MM.1S (cell line): ENCODE measurements at regions not wholly inside any gene's neighbourhood (a gene's known extent, or its start where the extent isn't known, plus 50 kb on each side); places are given as distances from the start of the nearest gene placed in this dataset.

Source experiments
- DNase-seq: peaks from one replicate; pipeline ENCODE4 v3.0.0-alpha.2; 2015
- H2AFZ ChIP-seq: fragments of 300-600 bp; sonication (generic); 2 replicates; pipeline ENCODE4 v1.6.0; 2016; ENCODE audit warnings: antibody characterized with exemption, low read length
- H3F3A ChIP-seq: fragments of 300-600 bp; sonication (generic); 2 replicates; pipeline ENCODE4 v1.6.1; 2016; ENCODE audit warnings: mild to moderate bottlenecking, antibody characterized with exemption, low read length, moderate library complexity, mixed read lengths; ENCODE audit not compliant: insufficient read depth
- H3K27ac ChIP-seq: fragments of 300-600 bp; sonication (generic); 2 replicates; pipeline ENCODE4 v1.5.1; 2016; ENCODE audit warnings: mild to moderate bottlenecking, low read length
- H3K27me3 ChIP-seq: fragments of 300-600 bp; sonication (generic); replicated peaks from 2 replicates; pipeline ENCODE4 v1.6.0; 2016; ENCODE audit warnings: low read length; ENCODE audit not compliant: insufficient read depth
- H3K36me3 ChIP-seq: fragments of 300-600 bp; sonication (generic); replicated peaks from 2 replicates; pipeline ENCODE4 v1.6.1; 2016; ENCODE audit warnings: mild to moderate bottlenecking, low read length, mixed read lengths; ENCODE audit not compliant: insufficient read depth
- H3K4me1 ChIP-seq: fragments of 300-600 bp; sonication (generic); 2 replicates; pipeline ENCODE4 v1.6.1; 2016; ENCODE audit warnings: low read length, mixed read lengths
- H3K4me2 ChIP-seq: fragments of 300-600 bp; sonication (generic); 2 replicates; pipeline ENCODE4 v1.6.0; 2016; ENCODE audit warnings: low read depth, low read length
- H3K4me3 ChIP-seq: fragments of 300-600 bp; sonication (generic); 2 replicates; pipeline ENCODE4 v1.5.1; 2016; ENCODE audit warnings: low read length, mixed read lengths
- H3K79me2 ChIP-seq: fragments of 300-600 bp; sonication (generic); 2 replicates; pipeline ENCODE4 v1.6.1; 2016; ENCODE audit warnings: mixed run types, low read length, mixed read lengths
- H3K9ac ChIP-seq: fragments of 300-600 bp; sonication (generic); 2 replicates; pipeline ENCODE4 v1.6.1; 2016; ENCODE audit warnings: low read length, mixed read lengths
- H3K9me2 ChIP-seq: fragments of 300-600 bp; sonication (generic); replicated peaks from 2 replicates; pipeline ENCODE4 v1.6.1; 2016; ENCODE audit warnings: mild to moderate bottlenecking, low read length, mixed read lengths; ENCODE audit not compliant: insufficient read depth
- H3K9me3 ChIP-seq: fragments of 300-600 bp; sonication (generic); replicated peaks from 2 replicates; pipeline ENCODE4 v1.6.1; 2016; ENCODE audit warnings: mild to moderate bottlenecking, low read length, mixed read lengths; ENCODE audit not compliant: insufficient read depth
- H4K20me1 ChIP-seq: fragments of 300-600 bp; sonication (generic); 2 replicates; pipeline ENCODE4 v1.6.1; 2016; ENCODE audit warnings: mild to moderate bottlenecking, low read length, moderate library complexity, mixed read lengths; ENCODE audit not compliant: insufficient read depth
- EZH2 ChIP-seq: fragments of 300-600 bp; sonication (generic); optimal IDR thresholded peaks from 2 replicates; pipeline ENCODE3; 2017; ENCODE audit warnings: low read depth, mild to moderate bottlenecking, antibody characterized with exemption, low read length, mixed read lengths
- EZH2phosphoT487 ChIP-seq: fragments of 300-600 bp; sonication (generic); IDR thresholded peaks from 2 replicates; pipeline ENCODE4 v1.6.1; 2018; ENCODE audit warnings: antibody characterized with exemption, low read length
- TF ChIP-seq, protein P1 (sequence below): fragments of 300-600 bp; sonication (generic); IDR thresholded peaks from 2 replicates; pipeline ENCODE4 v1.5.1; 2016; ENCODE audit warnings: antibody characterized with exemption, low read length, mixed read lengths

DNA sequence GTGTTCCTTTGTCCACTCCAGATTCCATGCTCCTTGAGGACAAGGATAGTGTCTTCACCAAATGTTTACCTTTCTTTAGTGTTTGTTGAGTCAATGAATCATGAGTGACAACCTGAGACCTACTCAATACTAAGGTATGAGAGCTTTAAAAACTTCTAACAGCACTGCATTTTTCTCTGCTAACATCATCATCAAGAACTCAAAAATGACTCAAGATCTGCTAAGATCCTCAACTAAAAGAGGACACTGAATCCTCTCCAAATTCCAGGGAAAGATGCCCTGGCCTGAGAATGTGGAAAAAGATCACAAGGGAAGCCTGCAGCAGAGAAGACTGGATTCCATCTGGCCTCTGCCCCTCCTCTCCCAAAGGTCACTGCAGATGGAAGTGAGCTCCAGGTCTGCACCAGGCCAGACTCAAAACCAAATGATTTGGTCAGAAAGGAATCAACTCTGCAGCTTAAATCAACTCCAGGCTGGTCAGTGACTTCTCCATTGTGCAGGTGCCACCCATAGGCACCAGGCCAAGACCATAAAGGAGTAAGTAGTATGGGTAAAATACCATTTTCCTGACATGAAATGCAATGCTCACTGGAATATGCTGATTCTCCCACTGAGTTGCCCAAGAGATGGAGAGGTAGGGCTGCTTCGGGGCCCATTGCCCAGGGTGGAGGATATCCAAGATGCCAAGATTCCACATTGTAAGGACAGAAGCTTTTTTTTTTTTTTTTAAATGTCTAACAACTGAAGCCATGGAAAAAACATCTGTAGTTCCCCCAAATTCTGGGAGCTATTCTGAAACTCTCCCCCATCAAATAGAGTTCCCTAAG, 89.5 kb upstream of the DOCK9 start:
- Histone ChIP-seq H3K27me3 (no peaks in the 10 kb centered on the region), H3K9me3 (no peaks in the 10 kb centered on the region), H2AFZ (no peak overlapping the region), H3K79me2 (peaks cover 18% of the 10 kb centered on the region), H3F3A (no peaks in the 10 kb centered on the region), H3K4me3 (no peak overlapping the region), H3K9ac (no peak overlapping the region), H3K9me2 (no peaks in the 10 kb centered on the region), H3K4me1 (peaks cover 14% of the 10 kb centered on the region), H4K20me1 (no peaks in the 10 kb centered on the region), H3K27ac (no peak overlapping the region), H3K4me2 (no peak overlapping the region), H3K36me3 (no peaks in the 10 kb centered on the region)
- no peak for TF ChIP-seq EZH2phosphoT487
- TF ChIP-seq EZH2 = no peak
- TF ChIP-seq, protein P1, sequence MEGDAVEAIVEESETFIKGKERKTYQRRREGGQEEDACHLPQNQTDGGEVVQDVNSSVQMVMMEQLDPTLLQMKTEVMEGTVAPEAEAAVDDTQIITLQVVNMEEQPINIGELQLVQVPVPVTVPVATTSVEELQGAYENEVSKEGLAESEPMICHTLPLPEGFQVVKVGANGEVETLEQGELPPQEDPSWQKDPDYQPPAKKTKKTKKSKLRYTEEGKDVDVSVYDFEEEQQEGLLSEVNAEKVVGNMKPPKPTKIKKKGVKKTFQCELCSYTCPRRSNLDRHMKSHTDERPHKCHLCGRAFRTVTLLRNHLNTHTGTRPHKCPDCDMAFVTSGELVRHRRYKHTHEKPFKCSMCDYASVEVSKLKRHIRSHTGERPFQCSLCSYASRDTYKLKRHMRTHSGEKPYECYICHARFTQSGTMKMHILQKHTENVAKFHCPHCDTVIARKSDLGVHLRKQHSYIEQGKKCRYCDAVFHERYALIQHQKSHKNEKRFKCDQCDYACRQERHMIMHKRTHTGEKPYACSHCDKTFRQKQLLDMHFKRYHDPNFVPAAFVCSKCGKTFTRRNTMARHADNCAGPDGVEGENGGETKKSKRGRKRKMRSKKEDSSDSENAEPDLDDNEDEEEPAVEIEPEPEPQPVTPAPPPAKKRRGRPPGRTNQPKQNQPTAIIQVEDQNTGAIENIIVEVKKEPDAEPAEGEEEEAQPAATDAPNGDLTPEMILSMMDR = no peak
- DNase-seq = no peak

DNA sequence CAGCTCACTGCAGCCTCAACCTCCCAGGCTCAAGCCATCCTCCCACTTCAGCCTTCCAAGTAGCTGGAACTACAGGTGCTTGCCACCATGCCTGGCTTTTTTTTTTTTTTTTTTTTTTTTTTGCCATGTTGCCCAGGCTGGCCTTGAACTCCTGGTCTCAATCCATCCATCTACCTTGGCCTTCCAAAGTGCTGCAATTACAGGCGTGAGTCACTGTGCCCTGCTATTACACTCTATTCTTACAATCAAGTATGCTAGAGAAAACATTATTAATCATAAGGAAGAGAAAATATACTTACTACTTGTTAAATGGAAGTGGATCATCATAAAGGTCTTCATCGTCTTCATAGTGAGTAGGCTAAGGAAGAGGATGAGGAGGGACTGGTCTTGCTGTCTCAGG, 93.3 kb upstream of the DOCK9 start:
- no peak overlapping the region for H3K9ac ChIP-seq
- no peaks in the 10 kb centered on the region for H3K27me3 ChIP-seq
- peaks cover 17% of the 10 kb centered on the region for H3F3A ChIP-seq
- H3K9me2 ChIP-seq = no peaks in the 10 kb centered on the region
- TF ChIP-seq, protein P1 = no peak
- TF ChIP-seq EZH2 = no peak
- TF ChIP-seq EZH2phosphoT487 = no peak
- no peak overlapping the region for H3K4me2 ChIP-seq
- H2AFZ ChIP-seq = no peak overlapping the region
- no peak for DNase-seq
- no peaks in the 10 kb centered on the region for H4K20me1 ChIP-seq
- H3K36me3 ChIP-seq = peaks cover 4% of the 10 kb centered on the region; the same call in 1 of the 2 replicates
- H3K4me1 ChIP-seq = peaks cover 21% of the 10 kb centered on the region
- H3K4me3 ChIP-seq = no peak overlapping the region
- H3K79me2 ChIP-seq = peaks cover 23% of the 10 kb centered on the region
- no peak overlapping the region for H3K27ac ChIP-seq
- no peaks in the 10 kb centered on the region for H3K9me3 ChIP-seq

DNA sequence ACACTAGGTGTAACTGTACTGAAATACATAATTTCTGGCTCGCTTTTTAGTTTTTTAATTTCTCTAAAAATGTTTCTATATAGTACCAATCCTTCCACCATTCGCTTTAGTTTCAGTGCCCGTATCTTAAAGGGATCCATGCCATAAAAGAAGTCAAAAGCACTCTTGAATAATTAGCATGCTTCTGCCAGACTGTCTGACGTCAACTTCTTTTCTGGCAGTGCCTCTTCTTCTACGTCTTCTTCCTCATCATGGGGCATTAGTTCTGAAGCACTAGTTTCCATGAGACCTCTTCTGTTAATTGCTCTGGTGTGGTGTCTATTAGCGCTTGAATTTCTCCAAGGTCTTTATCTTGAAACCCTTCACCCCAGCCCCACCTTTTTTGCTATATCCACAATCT, 93.8 kb upstream of the DOCK9 start:
- peaks cover 4% of the 10 kb centered on the region; the same call in 1 of the 2 replicates for H3K36me3 ChIP-seq
- no peak overlapping the region for H3K4me2 ChIP-seq
- H2AFZ ChIP-seq = no peak overlapping the region
- no peaks in the 10 kb centered on the region for H3K9me2 ChIP-seq
- TF ChIP-seq EZH2phosphoT487 = no peak
- TF ChIP-seq, protein P1 = no peak
- TF ChIP-seq EZH2 = no peak
- no peaks in the 10 kb centered on the region for H3K9me3 ChIP-seq
- H4K20me1 ChIP-seq = no peaks in the 10 kb centered on the region
- H3K27me3 ChIP-seq = no peaks in the 10 kb centered on the region
- no peak overlapping the region for H3K4me3 ChIP-seq
- no peak overlapping the region for H3K9ac ChIP-seq
- H3K4me1 ChIP-seq = peaks cover 22% of the 10 kb centered on the region
- no peak overlapping the region for H3K27ac ChIP-seq
- DNase-seq = no peak
- peaks cover 20% of the 10 kb centered on the region for H3F3A ChIP-seq
- peaks cover 27% of the 10 kb centered on the region for H3K79me2 ChIP-seq
